OCI-LY3 (cell line): ENCODE measurements at regions not wholly inside any gene's neighbourhood (a gene's known extent, or its start where the extent isn't known, plus 50 kb on each side); places are given as distances from the start of the nearest gene placed in this dataset.
"Not testable (repeated sequence)": the region's sequence is repeated elsewhere in the genome, so short reads cannot be mapped to it uniquely, and the experiment has no call there.

ENCODE experiments used
- CTCF ChIP-seq: fragments of 200-600, 300-600 bp; sonication (generic); IDR thresholded peaks from 2 replicates; pipeline ENCODE4 v1.5.1; 2014; ENCODE audit warnings: antibody characterized with exemption, low read length, low read depth
- EZH2phosphoT487 ChIP-seq: fragments of 200-600 bp; shearing (Covaris generic); IDR thresholded peaks from 2 replicates; pipeline ENCODE4 v1.6.1; 2018; ENCODE audit warnings: antibody characterized with exemption, mixed run types, low read depth

- not testable (repeated sequence) for TF ChIP-seq EZH2phosphoT487, CTCF
Observed at GRCh38 chr4:91738831-91739230, 564.9 kb upstream of the GRID2 start.
